ENCODE measurements at regions not wholly inside any gene's neighbourhood (a gene's known extent, or its start where the extent isn't known, plus 50 kb on each side); places are given as distances from the start of the nearest gene placed in this dataset.
"Not testable (repeated sequence)": the region's sequence is repeated elsewhere in the genome, so short reads cannot be mapped to it uniquely, and the experiment has no call there.

- intact Hi-C loops (cut with DNase I; ENCODE audit: low total_unique reads): no loop called here
- TF ChIP-seq POLR2A (IDR thresholded peaks at IDR 0.05) (no peak), CTCF (IDR thresholded peaks at IDR 0.05) (no peak)
- WGBS, 2 donors: 86 to 89% methylated on average over 4 of the region's 4 CpGs
Measured at GRCh38 chr4:29085748-29086147, 1634.4 kb upstream of the PCDH7 start.

GRCh38 chr4:29104694-29105093 lies 1615.5 kb upstream of the PCDH7 start:
- 83 to 91% methylated on average over 3 of the region's 3 CpGs for WGBS, 2 donors
- no peak for DNase-seq (ENCODE audit: low spot score in 2 of 2)
- intact Hi-C loops (cut with DNase I; ENCODE audit: low total_unique reads): no loop called here
- no peak overlapping the region for H3K4me3 ChIP-seq (ENCODE audit: low read depth, poor library complexity, severe bottlenecking)
- TF ChIP-seq CTCF (IDR thresholded peaks at IDR 0.05): no peak
- no peak for TF ChIP-seq POLR2A (IDR thresholded peaks at IDR 0.05)

More at GRCh38 chr4:29085748-29086147, 1634.4 kb upstream of the PCDH7 start:
- no peak overlapping the region for H3K4me3 ChIP-seq (ENCODE audit: low read depth, poor library complexity, severe bottlenecking)
- no peak for DNase-seq (ENCODE audit: low spot score in 2 of 2)

DNA sequence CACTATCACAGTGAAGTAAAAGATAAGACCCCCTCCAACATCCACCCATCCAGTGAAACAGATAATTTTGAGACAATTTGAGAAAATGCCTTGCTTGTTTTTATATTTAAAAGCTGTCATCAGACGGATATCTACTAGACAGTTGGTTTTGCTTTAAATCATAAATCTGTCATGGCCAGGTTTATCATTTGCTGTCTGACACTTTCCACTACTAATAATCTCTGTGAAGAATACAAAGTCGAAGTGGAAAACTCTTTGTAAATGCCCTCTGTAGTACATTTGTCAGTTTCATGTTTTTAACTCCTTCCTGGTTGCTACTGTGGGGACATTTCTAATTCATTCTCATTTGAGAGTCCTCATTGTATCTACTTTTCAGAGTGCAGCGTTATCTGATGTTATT lies 1606.2 kb upstream of the PCDH7 start:
- DNase-seq (ENCODE audit: low spot score in 2 of 2): no peak
- no peak for TF ChIP-seq POLR2A (IDR thresholded peaks at IDR 0.05)
- H3K4me3 ChIP-seq (ENCODE audit: low read depth, poor library complexity, severe bottlenecking): no peak overlapping the region
- 55 to 56% methylated on average over 3 of the region's 3 CpGs for WGBS, 2 donors
- intact Hi-C loops (cut with DNase I; ENCODE audit: low total_unique reads): no loop called here

- 95 to 96% methylated on average over 33 of the region's 38 CpGs for WGBS, 2 donors
- intact Hi-C loops (cut with DNase I; ENCODE audit: low total_unique reads); H3K4me3 ChIP-seq (ENCODE audit: low read depth, poor library complexity, severe bottlenecking); DNase-seq (ENCODE audit: low spot score in 2 of 2): not testable (repeated sequence)
Measured at GRCh38 chr4:29117231-29117722, 1602.9 kb upstream of the PCDH7 start.

DNA sequence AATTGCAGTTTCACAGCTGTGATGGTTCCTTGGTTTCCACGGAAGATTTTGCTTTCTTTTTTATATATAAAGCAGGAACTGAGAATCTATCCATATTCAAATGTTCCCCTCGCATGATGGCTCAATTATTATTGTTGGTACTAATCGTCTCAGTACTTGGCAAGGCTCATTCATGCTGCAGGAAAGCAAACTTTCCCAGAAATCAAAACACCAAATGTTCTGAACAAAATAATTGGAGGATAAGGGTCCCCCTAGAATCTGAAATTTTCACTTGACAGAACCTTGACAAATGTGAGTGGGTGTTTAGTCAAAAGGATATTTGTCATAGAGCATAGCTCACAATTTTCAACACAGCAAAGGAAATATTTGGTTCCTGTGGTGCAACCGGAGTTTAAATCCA lies 1598.6 kb upstream of the PCDH7 start:
- intact Hi-C loops (cut with DNase I; ENCODE audit: low total_unique reads): no loop called here
- no peak overlapping the region for H3K4me3 ChIP-seq (ENCODE audit: low read depth, poor library complexity, severe bottlenecking)
- TF ChIP-seq POLR2A (IDR thresholded peaks at IDR 0.05): no peak
- no peak for TF ChIP-seq CTCF (IDR thresholded peaks at IDR 0.05)
- WGBS, 2 donors: 50 to 51% methylated on average over 4 of the region's 4 CpGs
- no peak for DNase-seq (ENCODE audit: low spot score in 2 of 2)

GRCh38 chr4:29128810-29129209 lies 1591.4 kb upstream of the PCDH7 start:
- 76 to 86% methylated on average over 1 of the region's 1 CpG for WGBS, 2 donors
- DNase-seq (ENCODE audit: low spot score in 2 of 2): no peak
- intact Hi-C loops (cut with DNase I; ENCODE audit: low total_unique reads): no loop called here
- H3K4me3 ChIP-seq (ENCODE audit: low read depth, poor library complexity, severe bottlenecking): no peak overlapping the region
- TF ChIP-seq POLR2A (IDR thresholded peaks at IDR 0.05): no peak
- no peak for TF ChIP-seq CTCF (IDR thresholded peaks at IDR 0.05)

- TF ChIP-seq POLR2A (IDR thresholded peaks at IDR 0.05): no peak
- no peak for TF ChIP-seq CTCF (IDR thresholded peaks at IDR 0.05)
- no peak overlapping the region for H3K4me3 ChIP-seq (ENCODE audit: low read depth, poor library complexity, severe bottlenecking)
- DNase-seq (ENCODE audit: low spot score in 2 of 2): no peak
- 81 to 83% methylated on average over 2 of the region's 2 CpGs for WGBS, 2 donors
- intact Hi-C loops (cut with DNase I; ENCODE audit: low total_unique reads): no loop called here
Measured at GRCh38 chr4:29131304-29131703, 1588.9 kb upstream of the PCDH7 start.

Measured in lower leg skin (tissue), 4 donors.